Neural progenitor cell (in vitro differentiated cells): ENCODE measurements at regions not wholly inside any gene's neighbourhood (a gene's known extent, or its start where the extent isn't known, plus 50 kb on each side); places are given as distances from the start of the nearest gene placed in this dataset.

ENCODE experiments used
- DNase-seq: peaks from one replicate; pipeline ENCODE4 v3.0.0-alpha.2; 2016; ENCODE audit warnings: low spot score
- H2AFZ ChIP-seq: fragments of 200-600 bp; sonication (generic); replicated peaks from 2 replicates; pipeline ENCODE4 v1.6.1; 2016; ENCODE audit warnings: antibody characterized with exemption
- H3F3A ChIP-seq: fragments of 200-600 bp; sonication (generic); 2 replicates; pipeline ENCODE4 v1.6.1; 2016; ENCODE audit warnings: antibody characterized with exemption, low read depth
- H3K27ac ChIP-seq: fragments of 200-600 bp; sonication (generic); 2 replicates; pipeline ENCODE4 v1.5.1; 2016; ENCODE audit warnings: mild to moderate bottlenecking
- H3K27me3 ChIP-seq: fragments of 200-600 bp; sonication (generic); 2 replicates; pipeline ENCODE4 v1.6.1; 2016; ENCODE audit warnings: mild to moderate bottlenecking, moderate library complexity
- H3K36me3 ChIP-seq: fragments of 200-600 bp; sonication (generic); 2 replicates; pipeline ENCODE4 v1.5.1; 2016
- H3K4me1 ChIP-seq: fragments of 200-600 bp; sonication (generic); 2 replicates; pipeline ENCODE4 v1.6.1; 2016; ENCODE audit warnings: mixed run types
- H3K4me2 ChIP-seq: fragments of 200-600 bp; sonication (generic); 2 replicates; pipeline ENCODE4 v1.6.1; 2016
- H3K4me3 ChIP-seq: fragments of 200-600 bp; sonication (generic); 2 replicates; pipeline ENCODE4 v1.5.1; 2016
- H3K79me2 ChIP-seq: fragments of 200-600 bp; sonication (generic); 2 replicates; pipeline ENCODE4 v1.6.1; 2016; ENCODE audit warnings: low read depth
- H3K9ac ChIP-seq: fragments of 200-600 bp; sonication (generic); 2 replicates; pipeline ENCODE4 v1.6.1; 2016
- H3K9me3 ChIP-seq: fragments of 200-600 bp; sonication (generic); 2 replicates; pipeline ENCODE4 v1.5.1; 2016; ENCODE audit warnings: low read depth
- H4K20me1 ChIP-seq: fragments of 200-600 bp; sonication (generic); 2 replicates; pipeline ENCODE4 v1.6.1; 2016; ENCODE audit warnings: low read depth
- H3K27ac Mint-ChIP-seq: 3 replicates; pipeline ENCODE4 v1.8.0; 2021; ENCODE audit warnings: mixed read lengths
- H3K27me3 Mint-ChIP-seq: 2 replicates; pipeline ENCODE4 v1.8.0; 2022; ENCODE audit warnings: low read depth, mild to moderate bottlenecking, inconsistent platforms, moderate library complexity, mixed read lengths; ENCODE audit not compliant: insufficient read depth
- H3K36me3 Mint-ChIP-seq: 3 replicates; pipeline ENCODE4 v1.8.0; 2021; ENCODE audit warnings: mixed read lengths
- H3K4me1 Mint-ChIP-seq: 3 replicates; pipeline ENCODE4 v1.8.0; 2021; ENCODE audit warnings: mixed read lengths
- H3K4me3 Mint-ChIP-seq: 3 replicates; pipeline ENCODE4 v1.8.0; 2021; ENCODE audit warnings: mild to moderate bottlenecking, moderate library complexity, mixed read lengths
- H3K9me3 Mint-ChIP-seq: 3 replicates; pipeline ENCODE4 v1.8.0; 2020; ENCODE audit warnings: mixed read lengths
- EZH2 ChIP-seq: fragments of 200-600 bp; sonication (generic); IDR thresholded peaks from 2 replicates; pipeline ENCODE4 v1.6.1; 2017; ENCODE audit warnings: antibody characterized with exemption, mild to moderate bottlenecking, moderate library complexity
- EZH2phosphoT487 ChIP-seq: fragments of 200-600 bp; sonication (generic); IDR thresholded peaks from 2 replicates; pipeline ENCODE4 v1.6.1; 2017; ENCODE audit warnings: antibody characterized with exemption
- TF ChIP-seq, protein P1 (sequence below): fragments of 200-600 bp; sonication (generic); IDR thresholded peaks from 2 replicates; pipeline ENCODE4 v1.5.1; 2017; ENCODE audit warnings: antibody characterized with exemption, mild to moderate bottlenecking

DNA sequence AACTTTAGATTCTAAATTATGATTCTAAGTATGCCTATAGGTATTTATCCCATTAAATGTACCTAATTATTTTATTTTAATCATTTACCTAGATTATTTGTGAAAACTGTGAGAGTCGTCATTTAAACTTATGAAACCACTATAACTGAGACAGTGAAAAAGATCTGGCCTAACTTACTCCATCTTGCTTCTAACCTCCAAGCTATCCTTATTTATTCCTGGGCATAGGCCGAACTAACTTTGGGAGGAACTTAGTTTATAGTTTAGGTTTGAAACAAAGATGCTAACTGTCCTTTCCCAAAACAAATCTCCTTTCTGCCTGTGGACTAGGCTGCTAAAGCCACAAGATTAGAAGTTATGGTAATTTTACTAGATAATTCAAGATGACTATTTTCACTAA lies 79.7 kb upstream of the PPP2R5C start:
- TF ChIP-seq, protein P1, sequence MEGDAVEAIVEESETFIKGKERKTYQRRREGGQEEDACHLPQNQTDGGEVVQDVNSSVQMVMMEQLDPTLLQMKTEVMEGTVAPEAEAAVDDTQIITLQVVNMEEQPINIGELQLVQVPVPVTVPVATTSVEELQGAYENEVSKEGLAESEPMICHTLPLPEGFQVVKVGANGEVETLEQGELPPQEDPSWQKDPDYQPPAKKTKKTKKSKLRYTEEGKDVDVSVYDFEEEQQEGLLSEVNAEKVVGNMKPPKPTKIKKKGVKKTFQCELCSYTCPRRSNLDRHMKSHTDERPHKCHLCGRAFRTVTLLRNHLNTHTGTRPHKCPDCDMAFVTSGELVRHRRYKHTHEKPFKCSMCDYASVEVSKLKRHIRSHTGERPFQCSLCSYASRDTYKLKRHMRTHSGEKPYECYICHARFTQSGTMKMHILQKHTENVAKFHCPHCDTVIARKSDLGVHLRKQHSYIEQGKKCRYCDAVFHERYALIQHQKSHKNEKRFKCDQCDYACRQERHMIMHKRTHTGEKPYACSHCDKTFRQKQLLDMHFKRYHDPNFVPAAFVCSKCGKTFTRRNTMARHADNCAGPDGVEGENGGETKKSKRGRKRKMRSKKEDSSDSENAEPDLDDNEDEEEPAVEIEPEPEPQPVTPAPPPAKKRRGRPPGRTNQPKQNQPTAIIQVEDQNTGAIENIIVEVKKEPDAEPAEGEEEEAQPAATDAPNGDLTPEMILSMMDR: no peak
- TF ChIP-seq EZH2 (no peak), EZH2phosphoT487 (no peak)
- no peaks in the 10 kb centered on the region for H3K36me3 Mint-ChIP-seq
- Histone ChIP-seq H3K4me3 (no peak overlapping the region), H3K27ac (no peak overlapping the region), H3K9me3 (no peaks in the 10 kb centered on the region), H4K20me1 (no peaks in the 10 kb centered on the region), H3K79me2 (no peaks in the 10 kb centered on the region), H2AFZ (no peak overlapping the region), H3K4me1 (no peaks in the 10 kb centered on the region), H3F3A (peaks cover 18% of the 10 kb centered on the region), H3K36me3 (no peaks in the 10 kb centered on the region), H3K4me2 (no peak overlapping the region), H3K9ac (no peak overlapping the region), H3K27me3 (peaks cover 54% of the 10 kb centered on the region)
- no peak for DNase-seq
- no peak overlapping the region for H3K4me3 Mint-ChIP-seq
- H3K9me3 Mint-ChIP-seq: no peaks in the 10 kb centered on the region
- peaks cover 3% of the 10 kb centered on the region for H3K27me3 Mint-ChIP-seq
- H3K4me1 Mint-ChIP-seq: no peaks in the 10 kb centered on the region
- no peak overlapping the region for H3K27ac Mint-ChIP-seq

GRCh38 chr14:101683365-101683764 lies 78.1 kb upstream of the PPP2R5C start:
- H4K20me1 ChIP-seq: no peaks in the 10 kb centered on the region
- peaks cover 68% of the 10 kb centered on the region for H3K27me3 ChIP-seq
- no peaks in the 10 kb centered on the region for H3K9me3 ChIP-seq
- H3K79me2 ChIP-seq: no peaks in the 10 kb centered on the region
- no peak overlapping the region for H3K4me2 ChIP-seq
- no peaks in the 10 kb centered on the region for H3K36me3 ChIP-seq
- H3K4me3 ChIP-seq: no peak overlapping the region
- peaks cover 18% of the 10 kb centered on the region for H3F3A ChIP-seq
- no peaks in the 10 kb centered on the region for H3K9me3 Mint-ChIP-seq
- no peak overlapping the region for H3K4me3 Mint-ChIP-seq
- TF ChIP-seq EZH2phosphoT487 (no peak), EZH2 (no peak)
- TF ChIP-seq, protein P1: no peak
- H3K4me1 Mint-ChIP-seq: no peaks in the 10 kb centered on the region
- DNase-seq: no peak
- no peak overlapping the region for H3K27ac ChIP-seq
- H3K4me1 ChIP-seq: no peaks in the 10 kb centered on the region
- H3K27me3 Mint-ChIP-seq: peaks cover 8% of the 10 kb centered on the region
- H2AFZ ChIP-seq: no peak overlapping the region
- H3K9ac ChIP-seq: no peak overlapping the region
- no peaks in the 10 kb centered on the region for H3K36me3 Mint-ChIP-seq
- H3K27ac Mint-ChIP-seq: no peak overlapping the region

DNA sequence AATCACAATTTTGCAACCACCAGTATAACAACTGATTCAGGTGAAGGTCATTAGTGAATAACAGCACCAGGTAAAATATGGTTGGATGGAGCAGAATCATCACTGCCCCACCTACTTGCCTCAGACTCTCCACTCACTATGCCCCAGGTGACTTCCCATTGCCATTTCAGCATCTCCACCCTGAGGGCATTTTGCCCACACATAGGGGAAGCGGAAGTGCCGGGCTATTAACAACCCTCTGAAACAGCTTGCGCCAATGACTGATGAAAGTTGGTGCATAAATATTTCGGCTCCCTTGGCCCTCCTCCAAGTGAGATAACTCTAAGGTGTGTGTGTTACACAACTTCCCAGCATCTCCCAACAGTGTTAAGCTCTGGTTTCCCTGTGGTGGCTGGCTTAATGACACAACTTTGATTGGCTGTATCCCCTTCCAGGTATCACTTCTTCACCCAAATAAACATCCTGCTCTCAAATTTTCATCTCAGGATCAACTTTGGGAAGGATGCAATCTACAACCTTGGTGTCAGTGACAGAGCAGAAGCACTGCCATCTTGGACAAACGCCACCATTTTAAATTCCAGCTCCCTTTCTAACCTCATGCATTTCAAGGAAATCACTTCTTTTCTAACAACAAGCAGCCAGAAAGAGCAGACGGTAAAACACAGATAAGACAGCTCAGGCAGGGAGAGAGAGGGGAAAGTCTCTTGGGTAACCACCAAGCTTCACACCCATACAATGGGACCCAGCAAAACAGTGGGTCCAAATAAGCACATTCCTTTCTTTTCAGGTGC lies 73.6 kb upstream of the PPP2R5C start:
- no peaks in the 10 kb centered on the region for H3K36me3 Mint-ChIP-seq
- peaks cover 10% of the 10 kb centered on the region for H3K27me3 Mint-ChIP-seq
- Histone ChIP-seq H3K9ac (no peak overlapping the region), H3K36me3 (no peaks in the 10 kb centered on the region), H3K9me3 (no peaks in the 10 kb centered on the region), H4K20me1 (no peaks in the 10 kb centered on the region), H2AFZ (no peak overlapping the region), H3K79me2 (no peaks in the 10 kb centered on the region), H3F3A (peaks cover 15% of the 10 kb centered on the region), H3K27ac (no peak overlapping the region), H3K4me1 (no peaks in the 10 kb centered on the region), H3K4me2 (no peak overlapping the region), H3K27me3 (peaks cover 52% of the 10 kb centered on the region), H3K4me3 (no peak overlapping the region)
- no peak for DNase-seq
- TF ChIP-seq EZH2phosphoT487 (no peak), EZH2 (no peak)
- TF ChIP-seq, protein P1: no peak
- H3K9me3 Mint-ChIP-seq: peaks cover 3% of the 10 kb centered on the region
- H3K4me3 Mint-ChIP-seq: no peak overlapping the region
- no peak overlapping the region for H3K27ac Mint-ChIP-seq
- no peaks in the 10 kb centered on the region for H3K4me1 Mint-ChIP-seq
